ENCODE measurements at regions not wholly inside any gene's neighbourhood (a gene's known extent, or its start where the extent isn't known, plus 50 kb on each side); places are given as distances from the start of the nearest gene placed in this dataset.

DNA sequence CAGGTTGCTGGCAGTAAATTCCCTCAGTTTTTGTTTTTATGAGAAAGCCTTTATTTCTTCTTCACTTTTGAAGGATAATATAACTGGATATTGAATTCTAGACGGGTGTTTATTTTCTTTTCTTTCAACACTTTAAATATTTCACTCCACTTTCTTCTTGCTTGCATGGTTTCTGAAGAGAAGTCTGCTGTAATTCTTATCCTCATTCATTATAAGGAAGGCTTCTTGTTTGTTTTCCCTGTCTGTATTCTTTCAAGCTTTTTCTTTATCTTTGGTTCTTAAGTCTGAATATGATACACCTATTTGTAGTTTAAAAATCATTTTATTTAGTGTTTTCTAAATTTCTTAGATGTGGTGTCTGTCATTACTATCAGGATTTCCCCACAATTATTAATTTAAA, 1054.3 kb downstream of the TLE1 start:
- Histone ChIP-seq H3K9me3 (replicated peaks; ENCODE audit: control insufficient read depth, insufficient read depth, low read length) (no peaks in the 10 kb centered on the region), H3K4me1 (ENCODE audit: control insufficient read depth, extremely low read depth, insufficient read depth, low read length) (no peaks in the 10 kb centered on the region), H4K20me1 (replicated peaks; ENCODE audit: control insufficient read depth, extremely low read depth, insufficient read depth, low read length) (no peaks in the 10 kb centered on the region), H3K9ac (replicated peaks; ENCODE audit: extremely low read depth, insufficient read depth, low read length) (no peak overlapping the region), H3K4me2 (ENCODE audit: insufficient read depth, low read length) (no peak overlapping the region), H3K27me3 (ENCODE audit: control insufficient read depth in 2 of 2, insufficient read depth in 2 of 2, low read length in 2 of 2) (no peaks in the 10 kb centered on the region), H3K36me3 (ENCODE audit: control insufficient read depth in 2 of 2, extremely low read depth in 1 of 2, insufficient read depth in 2 of 2, low read length in 2 of 2) (no peaks in the 10 kb centered on the region), H3K4me3 (replicated peaks in 1 of 3; ENCODE audit: insufficient read depth in 1 of 3, low read depth in 1 of 3, low read length in 3 of 3) (no peak overlapping the region), H3K27ac (ENCODE audit: insufficient read depth, low read depth, low read length) (no peak overlapping the region), H3K79me2 (ENCODE audit: control insufficient read depth, insufficient read depth, low read length) (no peaks in the 10 kb centered on the region), H3K9me1 (replicated peaks; ENCODE audit: control insufficient read depth, extremely low read depth, insufficient read depth, low read length) (no peaks in the 10 kb centered on the region), H2AFZ (ENCODE audit: low read depth, low read length) (no peak overlapping the region)
- dilution Hi-C loops (cut with MboI; ENCODE audit: extremely low pct_ligation_motif_present, low sequenced_read_pairs), result no loop called here
- no peak for TF ChIP-seq POLR2A (IDR thresholded peaks at IDR 0.05; ENCODE audit: low read depth, low read length)
- TF ChIP-seq FOS (IDR thresholded peaks at IDR 0.05; ENCODE audit: borderline replicate concordance, insufficient read depth, low read length), result no peak
- TF ChIP-seq, protein P1, sequence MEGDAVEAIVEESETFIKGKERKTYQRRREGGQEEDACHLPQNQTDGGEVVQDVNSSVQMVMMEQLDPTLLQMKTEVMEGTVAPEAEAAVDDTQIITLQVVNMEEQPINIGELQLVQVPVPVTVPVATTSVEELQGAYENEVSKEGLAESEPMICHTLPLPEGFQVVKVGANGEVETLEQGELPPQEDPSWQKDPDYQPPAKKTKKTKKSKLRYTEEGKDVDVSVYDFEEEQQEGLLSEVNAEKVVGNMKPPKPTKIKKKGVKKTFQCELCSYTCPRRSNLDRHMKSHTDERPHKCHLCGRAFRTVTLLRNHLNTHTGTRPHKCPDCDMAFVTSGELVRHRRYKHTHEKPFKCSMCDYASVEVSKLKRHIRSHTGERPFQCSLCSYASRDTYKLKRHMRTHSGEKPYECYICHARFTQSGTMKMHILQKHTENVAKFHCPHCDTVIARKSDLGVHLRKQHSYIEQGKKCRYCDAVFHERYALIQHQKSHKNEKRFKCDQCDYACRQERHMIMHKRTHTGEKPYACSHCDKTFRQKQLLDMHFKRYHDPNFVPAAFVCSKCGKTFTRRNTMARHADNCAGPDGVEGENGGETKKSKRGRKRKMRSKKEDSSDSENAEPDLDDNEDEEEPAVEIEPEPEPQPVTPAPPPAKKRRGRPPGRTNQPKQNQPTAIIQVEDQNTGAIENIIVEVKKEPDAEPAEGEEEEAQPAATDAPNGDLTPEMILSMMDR (IDR thresholded peaks at IDR 0.05; ENCODE audit: extremely low read depth in 1 of 2, insufficient read depth in 1 of 2, low read depth in 1 of 2, low read length in 2 of 2), result no peak
- no peak for TF ChIP-seq MYC (IDR thresholded peaks at IDR 0.05; ENCODE audit: low read depth, low read length)
- TF ChIP-seq JUN (IDR thresholded peaks at IDR 0.05; ENCODE audit: borderline replicate concordance, insufficient read depth, insufficient read length, low read depth), result no peak
- no peak for TF ChIP-seq EZH2 (IDR thresholded peaks at IDR 0.05; ENCODE audit: borderline replicate concordance, low read depth, low read length, severe bottlenecking)
- no peak for TF ChIP-seq POLR2AphosphoS5 (IDR thresholded peaks at IDR 0.05; ENCODE audit: insufficient read depth, low read depth, low read length)
- no peak for TF ChIP-seq MAX (IDR thresholded peaks at IDR 0.05; ENCODE audit: insufficient read depth, insufficient read length)
- intact Hi-C loops (cut with micrococcal nuclease), result no loop called here
- ChIA-PET CTCF (no interaction called here), POLR2A (no interaction called here)
- BruUV-seq (replicated peaks), result no TSS peak
- FAIRE-seq, result no peak
- no peak for DNase-seq (ENCODE audit: low read depth, low spot score)
